Myocyte (in vitro differentiated cells): ENCODE measurements at regions not wholly inside any gene's neighbourhood (a gene's known extent, or its start where the extent isn't known, plus 50 kb on each side); places are given as distances from the start of the nearest gene placed in this dataset.
A peak's percentile ranks its signal among the peaks of the same experiment; 100 is the strongest.

Experiments
- DNase-seq: peaks from one replicate; pipeline ENCODE4 v3.0.0-alpha.2; 2012; ENCODE audit warnings: low read depth

DNA sequence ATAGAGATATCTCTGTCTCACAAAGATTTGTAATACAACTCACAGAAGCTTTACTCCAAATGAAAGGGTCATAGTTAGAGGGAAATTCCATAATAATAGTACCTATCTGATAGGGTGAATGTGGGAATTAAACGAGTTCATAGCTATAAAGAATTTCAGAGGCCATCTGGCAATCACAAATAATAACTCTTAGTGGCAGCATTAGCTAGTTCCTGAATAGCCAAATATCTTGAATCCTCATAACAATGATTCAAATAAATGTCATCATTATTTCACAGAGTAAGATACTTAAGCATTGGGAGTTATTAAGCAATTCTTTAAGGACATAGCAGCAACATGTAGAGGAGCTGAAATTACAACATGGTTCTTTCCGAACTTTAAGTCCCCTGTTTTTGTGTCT is 1265.0 kb upstream of the PIK3C3 start:
- DNase-seq = no peak

DNA sequence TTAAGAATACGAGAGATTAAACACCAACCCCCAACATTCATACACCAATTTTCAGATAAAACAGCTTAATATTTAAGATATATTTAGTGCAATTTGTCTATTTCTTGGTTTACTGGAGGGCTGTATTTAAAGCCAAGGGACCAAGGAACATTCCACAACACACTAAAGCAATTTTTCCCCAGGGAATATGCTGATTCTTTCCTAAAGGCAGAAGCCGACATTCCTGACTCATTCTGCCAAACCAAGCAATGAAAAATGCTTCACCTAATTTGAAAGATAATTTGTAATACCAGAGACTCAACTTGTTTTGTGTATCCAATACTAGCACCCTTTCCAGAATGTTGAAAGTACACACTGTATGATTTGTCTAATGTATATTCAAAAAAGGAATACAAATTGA is 1267.6 kb upstream of the PIK3C3 start:
- no peak for DNase-seq

DNA sequence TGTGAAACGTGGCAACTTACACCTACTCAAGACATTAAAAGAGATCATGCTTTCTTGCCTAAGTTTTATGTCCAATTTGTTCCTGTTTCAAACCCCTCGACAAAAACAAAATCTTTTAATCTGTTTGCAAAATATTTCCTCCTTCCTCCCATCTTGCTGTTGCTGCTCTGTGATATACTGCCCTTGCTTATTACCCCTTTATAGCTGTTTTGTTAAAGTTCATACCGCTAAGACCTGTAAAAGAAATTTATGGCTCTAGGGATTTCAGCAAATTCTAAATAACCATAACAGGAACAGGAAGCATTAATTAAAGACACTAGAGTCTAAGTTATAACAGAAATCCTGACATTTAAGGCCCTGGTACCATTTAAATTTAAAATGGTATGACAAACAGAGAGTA is 1268.2 kb upstream of the PIK3C3 start:
- no peak for DNase-seq

DNA sequence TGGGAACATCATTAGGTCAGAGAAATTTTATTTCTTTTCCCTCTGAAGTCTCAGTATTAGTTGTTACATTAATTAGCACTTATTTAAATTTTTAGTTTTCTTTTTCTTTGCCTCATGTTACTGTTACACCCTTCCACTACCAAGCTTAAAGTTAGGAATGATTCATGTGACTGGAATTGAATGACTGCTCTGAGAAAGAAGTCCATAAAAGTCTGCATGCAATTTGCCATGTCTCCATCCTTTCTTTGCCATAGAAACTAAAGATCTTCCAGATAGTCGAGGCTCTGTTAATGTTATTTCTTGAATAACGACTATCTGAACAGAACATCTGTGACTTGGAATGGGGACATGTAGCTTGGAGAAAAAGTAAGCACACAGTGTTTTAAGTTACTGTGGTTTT is 1269.8 kb upstream of the PIK3C3 start:
- no peak for DNase-seq

DNA sequence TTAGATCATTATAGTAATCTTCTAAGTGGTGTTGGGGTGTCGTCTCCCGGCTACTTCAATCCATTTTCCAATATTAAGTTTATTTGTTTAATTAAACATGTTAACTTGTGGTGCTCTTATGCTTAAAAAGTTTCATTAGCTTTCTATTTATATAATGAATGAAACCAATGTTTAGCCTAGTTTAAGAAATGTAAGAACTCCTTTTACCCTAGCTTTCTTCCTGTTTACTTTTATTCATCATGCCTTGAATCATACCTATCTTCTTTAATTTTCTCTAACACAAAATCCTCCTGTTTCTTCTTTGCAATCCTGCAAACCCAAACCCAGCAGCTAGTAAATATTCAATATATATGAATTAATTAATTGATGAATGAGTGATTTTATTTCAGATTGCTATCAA is 1276.7 kb upstream of the PIK3C3 start:
- no peak for DNase-seq

DNA sequence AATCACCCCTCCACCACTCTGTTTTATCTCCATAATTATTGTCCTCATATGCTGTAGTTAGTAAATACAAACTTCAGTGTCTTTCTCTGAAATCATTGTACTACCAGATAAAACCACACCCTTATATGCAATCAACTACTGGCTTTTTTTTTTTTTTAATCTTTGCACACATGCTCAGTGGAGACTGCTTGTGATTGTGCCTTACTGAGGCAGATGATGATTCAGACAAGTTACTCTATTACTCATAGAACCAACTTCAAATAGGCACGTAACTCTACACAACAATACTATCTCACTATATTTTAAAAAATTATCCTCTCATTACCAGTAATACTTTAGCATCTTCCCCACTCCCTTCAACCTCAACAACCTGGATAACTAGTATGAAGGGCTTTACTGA is 1278.4 kb upstream of the PIK3C3 start:
- DNase-seq = no peak

DNA sequence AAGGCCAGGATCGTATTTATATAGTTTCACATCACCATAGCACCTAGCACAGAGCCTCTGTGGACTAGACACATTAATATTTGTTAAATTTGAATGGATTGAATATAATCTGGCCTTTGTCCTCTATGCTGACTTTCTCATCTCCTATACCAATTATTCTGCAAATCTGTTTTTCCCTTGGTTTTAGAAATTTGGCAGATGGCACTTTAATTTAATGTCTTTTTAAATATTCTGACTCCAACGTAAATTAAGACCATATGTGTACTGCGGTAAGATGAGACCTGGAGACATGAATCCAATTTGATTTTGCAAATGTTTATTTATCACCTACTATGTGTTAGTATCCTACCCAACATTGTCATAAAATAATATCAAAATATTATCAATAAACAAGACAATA is 1281.9 kb upstream of the PIK3C3 start:
- no peak for DNase-seq

DNA sequence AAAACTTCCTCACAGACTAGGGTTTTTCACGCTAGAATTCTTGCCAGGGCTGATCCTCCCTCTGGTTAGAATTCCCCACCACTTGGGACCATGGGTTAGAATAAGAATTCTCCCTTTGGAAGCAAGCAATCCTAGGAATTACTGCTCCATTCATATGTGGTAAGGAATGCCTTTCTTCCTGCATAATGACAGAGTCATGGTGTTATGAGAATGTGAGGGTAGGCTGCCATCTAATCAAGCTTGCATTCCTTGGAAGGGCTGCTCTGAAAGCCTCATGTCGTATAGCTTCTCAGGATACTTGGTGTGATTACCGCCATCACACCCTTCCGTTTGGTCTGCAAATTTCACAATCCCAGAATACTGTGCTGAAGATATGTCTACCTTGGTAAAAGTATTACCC is 1282.4 kb upstream of the PIK3C3 start:
- peak; percentile 1 for DNase-seq

DNA sequence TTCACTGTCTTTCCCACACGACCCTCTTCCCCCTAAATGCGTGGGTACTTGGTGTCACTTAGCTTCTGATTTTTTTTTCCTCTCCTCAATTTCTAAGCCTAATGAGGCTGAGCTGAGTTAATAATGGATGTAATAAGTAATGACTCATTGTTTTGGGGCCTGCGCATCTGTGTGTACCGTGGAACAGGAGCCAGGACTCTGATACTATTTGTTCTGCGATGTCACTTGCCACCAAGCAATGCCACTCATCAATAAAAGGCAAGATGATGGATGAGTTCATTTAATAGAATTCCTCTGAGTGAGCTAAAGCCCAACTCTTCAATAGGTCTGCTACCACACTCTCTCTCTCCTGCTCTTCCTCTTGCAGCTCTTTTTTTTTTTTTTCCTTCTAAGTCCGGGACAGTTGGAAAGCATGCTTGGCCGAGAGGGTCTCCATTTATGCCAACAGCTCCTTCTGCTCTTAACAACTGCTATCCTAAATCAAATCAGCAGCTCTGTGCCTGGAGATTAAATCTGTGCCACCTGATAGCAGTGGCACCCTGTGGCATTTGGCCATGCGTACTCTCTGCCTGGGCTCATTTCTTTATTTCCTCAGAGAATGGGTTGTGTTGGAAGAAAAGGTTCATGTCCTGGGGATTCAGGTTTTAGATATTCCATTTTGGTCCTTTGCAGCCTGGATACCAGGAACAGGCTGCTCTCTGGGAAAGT is 1284.2 kb upstream of the PIK3C3 start:
- DNase-seq = no peak

DNA sequence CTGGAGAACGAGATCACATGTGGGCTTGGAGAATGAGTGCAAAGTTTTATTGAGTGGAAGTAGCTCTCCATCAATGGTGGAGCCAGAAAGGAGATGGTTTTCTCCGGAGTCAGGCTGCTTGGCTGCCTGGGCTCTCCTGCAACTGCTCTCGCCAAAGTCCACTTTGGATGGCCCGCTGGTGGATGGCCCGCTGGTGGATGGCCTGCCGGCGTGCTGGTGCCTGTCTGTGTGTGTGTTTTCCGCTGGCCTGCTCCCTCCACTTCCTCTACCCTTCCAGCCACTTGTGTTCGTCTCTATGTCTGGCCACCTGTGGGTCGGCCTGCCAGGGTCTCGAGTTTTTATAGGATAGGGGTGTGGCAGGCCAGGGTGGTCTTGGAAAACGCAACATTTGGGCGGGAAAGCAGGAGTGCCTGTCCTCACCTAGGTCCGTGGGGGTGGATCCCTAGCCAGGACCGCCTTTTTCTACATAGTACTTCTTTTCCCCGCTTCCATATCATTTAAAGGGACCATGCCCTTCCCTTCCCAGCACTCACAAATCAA is 1292.1 kb upstream of the PIK3C3 start:
- DNase-seq = no peak

DNA sequence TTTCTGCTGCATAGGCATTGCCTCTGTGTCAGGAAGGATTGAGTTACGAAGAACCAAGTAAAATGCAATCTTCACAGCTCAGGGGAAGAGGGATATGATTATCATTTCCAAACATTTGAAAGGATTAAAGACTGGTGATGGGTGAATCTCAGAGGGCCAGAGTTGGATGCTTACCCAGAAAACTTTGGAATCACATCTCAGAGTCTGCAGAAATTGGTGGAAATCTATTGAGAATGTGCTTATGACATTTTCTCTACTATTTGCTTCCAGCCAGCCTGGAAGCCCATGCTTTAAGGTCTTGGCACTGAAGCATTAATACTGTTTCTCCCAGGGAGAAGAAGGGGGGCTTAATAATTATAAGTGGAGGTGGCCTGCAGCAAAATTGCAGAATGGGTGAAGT is 1301.4 kb upstream of the PIK3C3 start:
- no peak for DNase-seq

DNA sequence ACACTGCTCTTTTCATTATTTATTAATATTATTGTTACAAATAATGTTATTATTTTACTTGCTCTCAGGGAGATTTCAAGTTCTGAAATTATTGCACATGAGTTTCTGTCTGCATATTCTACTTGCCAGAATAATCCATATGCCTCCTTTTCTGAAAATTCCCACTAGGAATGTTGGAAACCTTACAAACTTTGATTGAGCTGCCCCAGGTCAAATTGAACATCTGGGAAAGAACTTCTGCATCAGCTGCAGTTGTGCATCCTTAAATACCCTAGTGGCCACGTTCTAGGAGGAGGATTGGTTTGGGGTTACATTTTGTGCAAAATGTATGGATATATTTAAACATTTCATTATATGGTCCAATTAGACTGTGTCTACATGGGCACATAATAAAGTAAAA is 1302.7 kb upstream of the PIK3C3 start:
- no peak for DNase-seq

DNA sequence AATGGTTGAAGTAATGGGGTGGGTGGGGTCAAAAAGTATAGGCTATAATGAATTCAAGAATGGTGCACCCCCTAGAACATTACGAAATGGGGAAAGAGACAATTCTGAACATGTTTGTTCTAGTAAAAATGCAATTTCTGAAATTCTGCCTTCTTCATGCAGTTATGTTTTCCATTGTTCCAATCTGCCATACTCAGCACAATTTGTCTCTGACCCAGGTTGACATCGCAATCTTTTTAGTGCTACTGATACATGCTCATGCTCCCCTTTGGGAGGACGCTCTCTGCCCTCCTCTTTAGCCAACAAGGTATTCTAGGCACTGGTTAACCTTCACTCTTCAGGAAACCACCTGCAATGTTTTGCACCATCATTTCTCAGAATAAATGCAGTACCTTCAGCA is 1303.9 kb upstream of the PIK3C3 start:
- no peak for DNase-seq

DNA sequence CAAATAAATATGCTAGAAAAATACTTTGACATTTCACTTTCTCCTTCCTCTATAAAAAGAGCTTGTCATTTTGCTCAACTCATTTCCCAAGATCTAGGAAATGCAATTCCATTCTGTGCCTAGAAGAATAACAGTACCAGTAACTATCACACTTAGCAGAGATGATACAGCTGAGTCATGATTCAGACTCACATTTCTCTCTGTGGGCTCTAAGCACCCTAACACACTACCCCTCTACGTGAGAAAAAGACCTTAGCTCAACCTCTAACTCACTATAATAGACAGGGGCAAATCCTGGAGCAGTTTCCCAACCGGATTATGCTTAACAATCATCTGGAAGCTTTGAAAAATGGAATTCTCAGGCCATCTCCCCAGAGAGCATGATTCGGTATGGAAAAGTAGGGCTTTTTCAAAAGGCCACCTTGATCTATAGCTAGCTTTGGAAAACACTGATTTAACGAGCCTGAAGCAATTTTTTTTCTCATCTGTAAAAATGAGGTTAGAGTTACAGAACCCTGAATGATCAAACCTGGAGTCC is 1312.3 kb upstream of the PIK3C3 start:
- no peak for DNase-seq

DNA sequence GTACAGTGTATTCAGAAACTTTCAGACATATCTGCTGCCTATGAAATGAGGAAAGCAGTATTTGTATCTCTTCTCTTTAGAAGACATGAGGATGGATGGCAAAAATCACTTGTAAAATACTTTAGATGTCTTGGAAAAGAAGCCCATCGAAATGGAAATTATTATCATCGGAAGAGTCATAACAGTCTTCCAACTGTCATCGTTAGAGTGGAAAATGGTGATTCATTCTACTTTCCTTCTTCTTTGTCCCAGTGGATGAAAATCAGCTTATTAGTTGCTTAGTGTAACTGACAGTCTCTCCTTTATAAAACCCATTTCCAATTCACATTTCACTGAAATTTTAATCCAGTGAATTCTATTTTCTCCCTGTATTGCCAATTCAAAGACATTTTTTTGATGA is 1323.7 kb upstream of the PIK3C3 start:
- DNase-seq = no peak

DNA sequence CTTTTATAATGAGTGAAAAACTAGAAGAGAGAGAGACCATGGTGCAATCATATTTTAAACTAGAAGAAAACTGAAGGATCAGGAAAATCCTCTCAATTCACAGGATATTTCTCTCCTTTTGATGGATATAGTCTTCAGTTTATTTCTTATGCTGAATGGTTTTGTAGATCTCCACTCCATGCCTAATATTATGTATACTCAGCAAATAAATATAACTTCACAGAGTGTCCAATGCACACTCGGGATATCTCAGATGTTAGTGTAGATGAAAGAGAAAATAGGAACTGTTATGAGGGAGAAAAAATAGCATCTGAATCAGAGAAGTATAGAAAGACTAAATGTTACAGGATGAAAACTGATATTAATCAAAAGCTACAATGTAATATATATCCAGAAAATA is 1324.5 kb upstream of the PIK3C3 start:
- DNase-seq = no peak

DNA sequence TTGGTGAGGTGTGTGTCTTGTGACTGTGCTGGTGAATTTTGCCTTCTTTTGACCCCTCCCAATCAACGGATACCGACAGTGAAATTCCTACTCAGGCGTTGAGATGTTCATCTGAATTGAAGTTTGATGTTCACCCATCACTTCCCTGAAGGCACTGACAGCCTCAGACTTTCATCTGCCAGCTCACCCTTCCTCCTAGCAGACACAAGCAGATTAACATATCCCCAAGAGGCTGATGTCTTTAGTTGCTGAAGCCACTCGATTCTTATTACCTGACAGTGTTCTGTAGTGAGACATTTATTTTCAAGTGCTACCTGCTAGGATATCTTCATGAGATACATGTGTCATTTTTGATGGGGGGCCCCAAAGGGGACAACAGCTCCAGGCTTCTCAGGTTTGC is 1330.1 kb upstream of the PIK3C3 start:
- no peak for DNase-seq

DNA sequence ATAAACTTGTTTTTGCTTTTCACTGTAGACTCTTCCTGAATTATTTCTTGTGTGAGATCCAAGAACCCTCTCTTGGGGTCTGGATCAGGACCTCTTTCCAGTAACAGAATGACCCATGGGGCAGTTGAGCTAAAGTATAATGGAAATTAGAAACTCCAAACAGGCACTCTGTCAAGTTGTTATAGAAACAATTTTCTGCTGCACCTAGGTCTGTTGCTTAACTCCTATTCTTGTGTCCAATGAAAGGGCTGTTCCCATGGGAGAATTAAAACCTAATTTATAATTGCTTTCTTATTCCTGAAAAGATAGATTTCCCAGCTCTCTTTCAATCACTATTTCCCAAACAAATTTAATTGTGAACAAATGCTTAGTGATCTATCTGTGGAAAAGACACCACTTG is 1341.3 kb upstream of the PIK3C3 start:
- DNase-seq = no peak

DNA sequence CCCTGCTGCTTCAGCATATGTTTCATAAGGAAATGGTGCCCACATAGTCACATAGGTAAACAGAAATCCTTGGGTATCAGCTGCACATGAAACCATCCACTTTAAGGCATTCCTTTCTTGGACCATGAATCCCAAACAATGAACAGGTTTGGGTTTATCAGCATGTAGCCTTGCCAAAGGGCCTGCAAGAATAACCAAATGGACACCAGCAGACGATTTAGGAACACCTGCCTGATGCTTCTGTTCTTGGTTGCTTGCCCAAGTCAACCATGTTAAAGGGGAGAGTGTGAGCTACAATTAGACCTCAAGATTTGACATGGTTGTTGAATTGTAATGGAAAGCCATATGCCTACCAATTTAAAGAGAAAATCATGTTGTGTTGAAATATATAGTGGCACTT is 1342.7 kb upstream of the PIK3C3 start:
- DNase-seq = no peak

DNA sequence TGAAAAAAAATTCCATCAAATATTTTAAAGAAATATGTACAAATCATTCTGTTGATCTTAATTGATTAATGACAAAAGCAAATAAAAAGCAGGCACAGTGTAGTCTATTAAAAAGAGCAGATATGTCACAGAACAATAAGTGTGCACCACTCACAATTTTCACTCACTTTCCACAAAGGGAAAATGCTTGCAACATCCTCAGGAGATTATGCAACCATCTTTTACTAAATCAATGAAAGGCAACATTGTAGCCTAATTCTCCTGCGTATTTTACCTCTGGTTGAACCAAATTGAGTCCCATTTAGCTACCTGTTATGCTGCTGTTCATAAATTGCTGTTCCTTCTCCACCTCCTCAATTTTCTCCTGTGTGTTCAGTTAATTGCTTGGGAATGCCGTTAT is 1346.8 kb upstream of the PIK3C3 start:
- DNase-seq = no peak

DNA sequence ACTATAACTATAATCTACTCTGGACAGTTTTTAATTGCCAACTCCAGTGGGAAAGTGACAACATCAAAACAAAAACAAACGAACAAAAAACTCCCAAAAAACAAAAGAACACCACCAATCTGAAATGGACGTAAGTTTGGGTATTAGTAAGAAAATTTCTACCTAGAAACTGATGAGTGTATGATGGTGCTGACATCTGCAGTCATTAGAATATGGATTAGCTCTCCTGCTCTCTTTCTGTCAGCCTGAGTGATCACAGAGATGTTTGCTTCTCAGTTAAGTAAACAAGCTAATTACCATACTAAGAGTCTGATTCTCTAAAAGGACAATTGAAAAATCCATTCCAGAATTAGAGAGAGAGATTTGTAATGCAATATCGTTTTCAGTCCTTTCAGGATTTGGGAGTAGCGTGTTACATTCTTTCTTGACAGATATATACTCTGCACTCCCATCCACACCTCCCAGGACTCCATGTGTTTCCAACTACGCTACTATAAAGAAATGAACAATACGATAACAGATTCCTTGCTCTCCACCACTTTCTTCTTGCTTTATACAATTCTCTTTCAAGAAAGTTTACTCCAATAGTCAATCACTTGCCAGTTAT is 1347.4 kb upstream of the PIK3C3 start:
- no peak for DNase-seq

DNA sequence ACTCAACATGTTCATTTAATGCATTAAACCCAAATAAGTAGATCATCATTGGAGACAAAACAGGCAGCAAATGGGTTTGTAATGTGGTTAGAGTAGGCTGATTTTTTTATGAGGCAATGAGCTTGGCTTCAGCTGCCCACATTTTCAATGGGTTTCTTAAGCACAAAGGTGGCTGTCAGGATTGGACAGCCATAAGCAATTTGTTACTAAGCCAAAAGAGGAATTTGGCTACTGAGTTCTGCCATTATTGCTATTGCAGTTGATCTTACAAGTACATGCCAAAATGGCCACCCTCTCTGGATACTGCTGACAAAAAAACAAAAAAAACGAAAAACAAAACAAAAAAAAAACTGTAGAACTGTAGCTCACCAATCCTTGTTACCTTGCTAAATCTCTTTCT is 1348.0 kb upstream of the PIK3C3 start:
- DNase-seq = no peak

DNA sequence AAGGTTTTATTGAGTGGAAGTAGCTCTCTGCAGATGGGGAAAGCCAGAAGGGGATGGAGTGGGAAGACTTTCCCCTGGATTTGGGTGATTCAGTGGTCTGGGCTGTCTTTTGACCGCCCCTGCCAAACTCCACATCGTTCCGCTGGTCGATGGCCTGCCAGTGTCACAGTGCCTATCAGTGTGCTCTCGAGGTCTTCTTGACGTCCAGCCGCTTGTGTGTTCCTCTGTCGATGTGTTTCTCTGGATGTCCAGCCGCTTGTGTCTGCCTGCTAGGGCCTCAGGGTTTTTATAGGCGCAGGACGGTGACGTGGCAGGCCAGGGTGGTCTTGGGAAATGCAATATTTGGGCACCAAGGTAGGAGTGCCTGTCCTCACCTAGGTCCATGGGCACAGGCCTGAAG is 1371.4 kb upstream of the PIK3C3 start:
- no peak for DNase-seq
